ENCODE measurements at regions not wholly inside any gene's neighbourhood (a gene's known extent, or its start where the extent isn't known, plus 50 kb on each side); places are given as distances from the start of the nearest gene placed in this dataset.

DNA sequence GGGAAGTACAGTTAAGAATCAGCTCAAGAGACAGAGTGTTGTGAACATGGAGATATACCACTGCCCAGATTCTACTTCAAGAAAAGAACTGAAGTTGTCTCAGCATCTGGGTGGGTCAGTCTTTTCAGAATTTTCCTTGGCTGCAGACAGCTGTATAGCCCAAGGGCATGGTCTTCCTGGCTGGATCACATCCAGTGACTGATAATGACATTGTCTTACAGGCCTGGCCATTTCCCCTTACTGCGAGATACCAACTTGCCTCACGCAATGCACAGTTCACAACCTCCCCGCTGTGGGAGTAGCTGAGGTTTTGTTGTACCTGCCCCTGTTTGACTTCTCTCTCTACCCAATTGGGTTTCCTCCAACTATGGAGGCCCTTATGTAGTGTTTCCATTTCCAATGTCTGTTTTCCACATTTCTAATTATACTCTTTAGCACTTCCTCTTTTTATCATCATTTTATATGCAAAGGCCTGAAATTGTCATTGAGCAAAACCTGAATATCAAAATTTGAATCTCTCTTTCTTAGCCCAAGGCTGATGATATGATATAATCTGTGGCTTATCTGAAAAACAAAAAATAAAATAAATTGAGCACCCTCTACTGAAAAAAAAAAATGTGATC, 209.1 kb downstream of the NAF1 start:
- TF ChIP-seq, protein P1, sequence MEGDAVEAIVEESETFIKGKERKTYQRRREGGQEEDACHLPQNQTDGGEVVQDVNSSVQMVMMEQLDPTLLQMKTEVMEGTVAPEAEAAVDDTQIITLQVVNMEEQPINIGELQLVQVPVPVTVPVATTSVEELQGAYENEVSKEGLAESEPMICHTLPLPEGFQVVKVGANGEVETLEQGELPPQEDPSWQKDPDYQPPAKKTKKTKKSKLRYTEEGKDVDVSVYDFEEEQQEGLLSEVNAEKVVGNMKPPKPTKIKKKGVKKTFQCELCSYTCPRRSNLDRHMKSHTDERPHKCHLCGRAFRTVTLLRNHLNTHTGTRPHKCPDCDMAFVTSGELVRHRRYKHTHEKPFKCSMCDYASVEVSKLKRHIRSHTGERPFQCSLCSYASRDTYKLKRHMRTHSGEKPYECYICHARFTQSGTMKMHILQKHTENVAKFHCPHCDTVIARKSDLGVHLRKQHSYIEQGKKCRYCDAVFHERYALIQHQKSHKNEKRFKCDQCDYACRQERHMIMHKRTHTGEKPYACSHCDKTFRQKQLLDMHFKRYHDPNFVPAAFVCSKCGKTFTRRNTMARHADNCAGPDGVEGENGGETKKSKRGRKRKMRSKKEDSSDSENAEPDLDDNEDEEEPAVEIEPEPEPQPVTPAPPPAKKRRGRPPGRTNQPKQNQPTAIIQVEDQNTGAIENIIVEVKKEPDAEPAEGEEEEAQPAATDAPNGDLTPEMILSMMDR (conservative IDR thresholded peaks at IDR 0.05; ENCODE audit: low read length) = no peak
- no peak for TF ChIP-seq EZH2phosphoT487 (IDR thresholded peaks at IDR 0.05; ENCODE audit: borderline replicate concordance)

Measured in Loucy (cell line).